ENCODE measurements at regions not wholly inside any gene's neighbourhood (a gene's known extent, or its start where the extent isn't known, plus 50 kb on each side); places are given as distances from the start of the nearest gene placed in this dataset.

GRCh38 chr10:111970111-111970510 is 213.5 kb downstream of the GPAM start:
- H3K79me1 ChIP-seq (ENCODE audit: low read depth in 1 of 2, low read length in 2 of 2) = no peaks in the 10 kb centered on the region
- H4K8ac ChIP-seq (ENCODE audit: low read depth in 2 of 2, low read length in 2 of 2) = no peak overlapping the region
- no peak overlapping the region for H3K27ac ChIP-seq (ENCODE audit: insufficient read depth, low read length)
- no peak overlapping the region for H3K14ac ChIP-seq (replicated peaks; ENCODE audit: low read depth, low read length)
- H2BK15ac ChIP-seq (ENCODE audit: low read depth, low read length) = no peak overlapping the region
- no peak overlapping the region for H2BK5ac ChIP-seq (ENCODE audit: low read depth, low read length, poor library complexity, severe bottlenecking)
- H3K56ac ChIP-seq (ENCODE audit: extremely low read depth, insufficient read depth, low read length) = no peak overlapping the region
- ChIA-PET POLR2A (ENCODE audit: unreplicated experiment) (interaction anchor here (0.7 kb wide), 1 partner anchor 28 kb away, joined by 3 read pairs; no protein-coding TSS in a partner anchor), CTCF (no interaction called here)
- peaks cover 13% of the 10 kb centered on the region for H3K9me3 ChIP-seq (ENCODE audit: control insufficient read depth, insufficient read depth, low read length)
- no peak overlapping the region for H2AFZ ChIP-seq (replicated peaks; ENCODE audit: low read length, poor library complexity)
- H2AK9ac ChIP-seq (replicated peaks; ENCODE audit: low read depth, low read length, poor library complexity) = no peak overlapping the region
- no TSS peak for BruUV-seq (replicated peaks)
- H3K4me3 ChIP-seq (ENCODE audit: insufficient read depth, low read depth, low read length) = no peak overlapping the region
- H3K4me2 ChIP-seq (ENCODE audit: low read depth, low read length) = no peak overlapping the region
- dilution Hi-C loops (cut with HindIII; ENCODE audit: low sequenced_read_pairs, unreplicated experiment) = no loop called here
- in situ Hi-C loops (cut with MboI; ENCODE audit: low sequenced_read_pairs) = no loop called here
- no peaks in the 10 kb centered on the region for H3K9me1 ChIP-seq (ENCODE audit: insufficient read depth, low read length)
- H3K4me1 ChIP-seq (ENCODE audit: control insufficient read depth, insufficient read depth, low read length) = no peaks in the 10 kb centered on the region
- H3K4ac ChIP-seq (ENCODE audit: low read depth, low read length) = no peak overlapping the region
- no peaks in the 10 kb centered on the region for H3K36me3 ChIP-seq (ENCODE audit: control insufficient read depth, insufficient read depth, low read length)
- no CpG with 5 or more reads among the region's 5 CpGs for WGBS, 2 experiments (ENCODE audit: extremely low coverage in 2 of 2, insufficient read length in 1 of 2)
- intact Hi-C loops (cut with micrococcal nuclease) = no loop called here
- no peak overlapping the region for H4K91ac ChIP-seq (ENCODE audit: insufficient read depth, low read depth, low read length)
- no peak for TF ChIP-seq CEBPB (IDR thresholded peaks at IDR 0.05; ENCODE audit: low read depth, low read length)
- no peak for TF ChIP-seq NFE2L2 (IDR thresholded peaks at IDR 0.05; ENCODE audit: low read depth, low read length)
- no peak for TF ChIP-seq CTCF (conservative IDR thresholded peaks at IDR 0.05; ENCODE audit: low read depth, low read length)
- no peak for TF ChIP-seq ELK1 (IDR thresholded peaks at IDR 0.05; ENCODE audit: borderline replicate concordance, low read depth, low read length)
- TF ChIP-seq BHLHE40 (IDR thresholded peaks at IDR 0.05; ENCODE audit: low read depth, low read length) = no peak
- no peak for TF ChIP-seq MXI1 (IDR thresholded peaks at IDR 0.05; ENCODE audit: borderline replicate concordance, low read depth, low read length)
- no peak for TF ChIP-seq SMC3 (IDR thresholded peaks at IDR 0.05; ENCODE audit: low read depth, low read length)
- TF ChIP-seq MAFK (IDR thresholded peaks at IDR 0.05; ENCODE audit: low read depth, low read length) = no peak
- no peak for TF ChIP-seq RCOR1 (IDR thresholded peaks at IDR 0.05; ENCODE audit: insufficient replicate concordance, low read length)
- no peak for TF ChIP-seq MAZ (IDR thresholded peaks at IDR 0.05; ENCODE audit: borderline replicate concordance, low read depth, low read length)
- TF ChIP-seq USF2 (IDR thresholded peaks at IDR 0.05; ENCODE audit: low read depth, low read length) = no peak
- no peak for TF ChIP-seq CHD1 (IDR thresholded peaks at IDR 0.05; ENCODE audit: low read depth, low read length)
- no peak for TF ChIP-seq FOS (IDR thresholded peaks at IDR 0.05; ENCODE audit: low read depth, low read length)
- TF ChIP-seq RFX5 (IDR thresholded peaks at IDR 0.05; ENCODE audit: low read depth, low read length) = no peak
- TF ChIP-seq POLR2A (IDR thresholded peaks at IDR 0.05; ENCODE audit: low read depth, low read length) = no peak
- no peak for TF ChIP-seq RAD21 (IDR thresholded peaks at IDR 0.05; ENCODE audit: low read length)
- no peaks in the 10 kb centered on the region for H4K20me1 ChIP-seq (ENCODE audit: insufficient read depth, low read length)
- no peak overlapping the region for H2BK120ac ChIP-seq (ENCODE audit: low read depth, low read length)
- H3K9ac ChIP-seq (ENCODE audit: low read depth, low read length) = no peak overlapping the region
- H2AK5ac ChIP-seq (ENCODE audit: low read depth, low read length) = no peak overlapping the region
- no peak overlapping the region for H4K5ac ChIP-seq (ENCODE audit: low read depth, low read length)
- H3K18ac ChIP-seq (ENCODE audit: low read depth, low read length) = no peak overlapping the region
- DNase-seq (no peak), ATAC-seq (ENCODE audit: low read depth) (no peak)
- H2BK20ac ChIP-seq (ENCODE audit: low read depth, low read length) = no peak overlapping the region
- no peaks in the 10 kb centered on the region for H3K27me3 ChIP-seq (ENCODE audit: control insufficient read depth, insufficient read depth, low read length)
- H3K23ac ChIP-seq (ENCODE audit: low read depth, low read length) = no peak overlapping the region
